Endothelial cell of umbilical vein (primary cell): ENCODE measurements at regions not wholly inside any gene's neighbourhood (a gene's known extent, or its start where the extent isn't known, plus 50 kb on each side); places are given as distances from the start of the nearest gene placed in this dataset.

Experiments used
- BruUV-seq: library from RNA; stranded (reverse); fragments of 400-500 nt; replicated peaks from 2 replicates; lab custom pipeline; 2021; lab: Mats Ljungman, UMichigan
- CTCF ChIA-PET: fragments of 300-600, 350-600 bp; sonication (Branson Sonifier 250); formaldehyde crosslinking; loops from one replicate; lab custom pipeline; 2021; ENCODE audit warnings: antibody characterized with exemption, inconsistent platforms; lab: Charles Lee
- POLR2A ChIA-PET: fragments of 300-600, 350-600 bp; sonication (Branson Sonifier 250); formaldehyde crosslinking; loops from one replicate; lab custom pipeline; 2021; ENCODE audit warnings: antibody characterized with exemption, inconsistent platforms; lab: Charles Lee
- DNase-seq: peaks from one replicate; pipeline ENCODE4 v3.0.0-alpha.2; 2011; ENCODE audit warnings: low read depth, low spot score
- FAIRE-seq: peaks from 2 replicates; lab custom pipeline; 2011; peaks lifted over from hg19 to GRCh38; lab: Jason Lieb, UNC
- H2AFZ ChIP-seq: 2 replicates; pipeline ENCODE4 v1.6.0; 2012; ENCODE audit warnings: low read depth, low read length, control low read depth, inconsistent platforms
- H3K27ac ChIP-seq: 2 replicates; pipeline ENCODE4 v1.5.1; 2011; ENCODE audit warnings: low read depth, mild to moderate bottlenecking, control low read depth, low read length, moderate library complexity; ENCODE audit not compliant: insufficient read depth
- H3K27me3 ChIP-seq, 2 experiments: 2 replicates each; pipeline versions ENCODE4 v1.6.0 to v1.6.1; 2011; ENCODE audit warnings: low read length in 2 of 2, mixed read lengths in 1 of 2; ENCODE audit not compliant: control insufficient read depth in 2 of 2, insufficient read depth in 2 of 2
- H3K36me3 ChIP-seq, 2 experiments: 2 replicates in 1 of 2; 3 replicates in 1 of 2; pipeline ENCODE4 v1.5.1; 2011; ENCODE audit warnings: low read length in 2 of 2, mild to moderate bottlenecking in 1 of 2, moderate library complexity in 1 of 2; ENCODE audit not compliant: control insufficient read depth in 2 of 2, insufficient read depth in 2 of 2; ENCODE audit errors: extremely low read depth in 1 of 2
- H3K4me1 ChIP-seq: 3 replicates; pipeline ENCODE4 v1.5.1; 2011; ENCODE audit warnings: mild to moderate bottlenecking, low read length; ENCODE audit not compliant: control insufficient read depth, insufficient read depth; ENCODE audit errors: extremely low read depth
- H3K4me2 ChIP-seq: 2 replicates; pipeline ENCODE4 v1.6.1; 2011; ENCODE audit warnings: low read length, control low read depth, mixed read lengths; ENCODE audit not compliant: insufficient read depth
- H3K4me3 ChIP-seq, 3 experiments: fragments of 200-600 bp in 1 of 3; sonication (generic), shearing (Covaris generic) in 1 of 3; replicated peaks in 1 of 3; 2 replicates each; pipeline ENCODE4 v1.5.1; 2011 to 2016; ENCODE audit warnings: control low read depth in 3 of 3, low read length in 3 of 3, mild to moderate bottlenecking in 2 of 3, inconsistent platforms in 1 of 3, low read depth in 1 of 3, moderate library complexity in 1 of 3; ENCODE audit not compliant: insufficient read depth in 1 of 3
- H3K79me2 ChIP-seq: 2 replicates; pipeline ENCODE4 v1.6.0; 2012; ENCODE audit warnings: low read length, inconsistent platforms; ENCODE audit not compliant: control insufficient read depth, insufficient read depth
- H3K9ac ChIP-seq: replicated peaks from 2 replicates; pipeline ENCODE3; 2011; ENCODE audit warnings: low read length, control low read depth; ENCODE audit not compliant: insufficient read depth; ENCODE audit errors: extremely low read depth
- H3K9me1 ChIP-seq: replicated peaks from 3 replicates; pipeline ENCODE4 v1.6.0; 2011; ENCODE audit warnings: mild to moderate bottlenecking, low read length; ENCODE audit not compliant: control insufficient read depth, insufficient read depth; ENCODE audit errors: extremely low read depth
- H3K9me3 ChIP-seq: replicated peaks from 2 replicates; pipeline ENCODE4 v1.5.1; 2012; ENCODE audit warnings: low read length, inconsistent platforms; ENCODE audit not compliant: control insufficient read depth, insufficient read depth
- H4K20me1 ChIP-seq: replicated peaks from 2 replicates; pipeline ENCODE3; 2011; ENCODE audit warnings: mild to moderate bottlenecking, low read length; ENCODE audit not compliant: control insufficient read depth, insufficient read depth; ENCODE audit errors: extremely low read depth
- CTCF ChIP-seq, 2 donors: IDR thresholded peaks; 1 replicate in 1 of 2; 2 replicates in 1 of 2; pipeline ENCODE4 v1.5.1; 2011; ENCODE audit warnings: low read length in 2 of 2, mild to moderate bottlenecking in 2 of 2, moderate library complexity in 2 of 2, control low read depth in 1 of 2, inconsistent platforms in 1 of 2, low read depth in 1 of 2; ENCODE audit not compliant: insufficient read depth in 1 of 2; ENCODE audit errors: extremely low read depth in 1 of 2
- EZH2 ChIP-seq: IDR thresholded peaks from 2 replicates; pipeline ENCODE4 v1.6.1; 2012; ENCODE audit warnings: borderline replicate concordance, low read depth, mild to moderate bottlenecking, moderate library complexity, low read length, inconsistent platforms; ENCODE audit not compliant: severe bottlenecking
- FOS ChIP-seq: IDR thresholded peaks from 2 replicates; pipeline ENCODE4 v1.6.1; 2011; ENCODE audit warnings: mild to moderate bottlenecking, low read length, moderate library complexity, borderline replicate concordance; ENCODE audit not compliant: insufficient read depth
- GATA2 ChIP-seq: IDR thresholded peaks from 2 replicates; pipeline ENCODE4 v1.7.0; 2011; ENCODE audit warnings: low read depth, mild to moderate bottlenecking, moderate library complexity, mixed read lengths, low read length; ENCODE audit not compliant: insufficient read length, insufficient read depth
- JUN ChIP-seq: IDR thresholded peaks from 2 replicates; pipeline ENCODE4 v1.6.1; 2011; ENCODE audit warnings: borderline replicate concordance, low read depth; ENCODE audit not compliant: insufficient read length, insufficient read depth
- MAX ChIP-seq: IDR thresholded peaks from 2 replicates; pipeline ENCODE4 v1.6.1; 2011; ENCODE audit not compliant: insufficient read depth, insufficient read length
- MYC ChIP-seq: IDR thresholded peaks from one replicate; pipeline ENCODE4 v1.6.1; 2011; ENCODE audit warnings: mild to moderate bottlenecking, low read depth, low read length
- POLR2A ChIP-seq: IDR thresholded peaks from 2 replicates; pipeline ENCODE4 v1.6.1; 2012; ENCODE audit warnings: low read depth, mild to moderate bottlenecking, control low read depth, low read length
- POLR2AphosphoS5 ChIP-seq: IDR thresholded peaks from 2 replicates; pipeline ENCODE4 v1.6.1; 2012; ENCODE audit warnings: low read depth, mild to moderate bottlenecking, control low read depth, low read length, moderate library complexity; ENCODE audit not compliant: insufficient read depth
- dilution Hi-C: fragments of 300-500 bp; cut with MboI; formaldehyde crosslinking; loops from one replicate; pipeline ENCODE4 v1.15.0; 2019; ENCODE audit warnings: low sequenced_read_pairs; ENCODE audit not compliant: extremely low pct_ligation_motif_present
- intact Hi-C: fragments of 100-400 bp; cut with micrococcal nuclease; formaldehyde crosslinking; loops from one replicate; pipeline ENCODE4 v1.10.0; 2022

GRCh38 chr3:135885885-135886284 is 79.6 kb upstream of the PPP2R3A start:
- dilution Hi-C loops, result no loop called here
- H4K20me1 ChIP-seq, result no peaks in the 10 kb centered on the region
- ChIA-PET CTCF (interaction anchor here (2.4 kb wide), 1 partner anchor 1091 kb away, joined by 23 read pairs; the partner anchor contains the start of gene EPHB1), POLR2A (no interaction called here)
- no peaks in the 10 kb centered on the region for H3K9me3 ChIP-seq
- no peaks in the 10 kb centered on the region for H3K27me3 ChIP-seq
- no peak overlapping the region for H2AFZ ChIP-seq
- no TSS peak for BruUV-seq
- intact Hi-C loops, result no loop called here
- H3K4me3 ChIP-seq, result no peak overlapping the region
- H3K27ac ChIP-seq, result no peak overlapping the region
- H3K36me3 ChIP-seq, result no peaks in the 10 kb centered on the region
- H3K9ac ChIP-seq, result no peak overlapping the region
- no peaks in the 10 kb centered on the region for H3K9me1 ChIP-seq
- no peaks in the 10 kb centered on the region for H3K79me2 ChIP-seq
- FAIRE-seq (no peak), DNase-seq (no peak)
- no peak for TF ChIP-seq CTCF (IDR thresholded peaks at IDR 0.05; ENCODE audit: extremely low read depth in 1 of 2, insufficient read depth in 1 of 2, low read depth in 1 of 2, low read length in 2 of 2)
- TF ChIP-seq POLR2A, result no peak
- no peak for TF ChIP-seq POLR2AphosphoS5
- no peak for TF ChIP-seq EZH2
- TF ChIP-seq FOS, result no peak
- no peak overlapping the region for H3K4me2 ChIP-seq
- no peaks in the 10 kb centered on the region for H3K4me1 ChIP-seq

- H3K36me3 ChIP-seq, result no peaks in the 10 kb centered on the region
- H3K79me2 ChIP-seq, result no peaks in the 10 kb centered on the region
- H3K27ac ChIP-seq, result no peak overlapping the region
- H4K20me1 ChIP-seq, result no peaks in the 10 kb centered on the region
- dilution Hi-C loops (no loop called here), intact Hi-C loops (no loop called here)
- ChIA-PET POLR2A (no interaction called here), CTCF (interaction anchor here (1.4 kb wide), 1 partner anchor 1092 kb away, joined by 3 read pairs; the partner anchor contains the start of gene EPHB1)
- FAIRE-seq (no peak), DNase-seq (no peak)
- no peak overlapping the region for H3K9ac ChIP-seq
- H2AFZ ChIP-seq, result no peak overlapping the region
- H3K9me1 ChIP-seq, result no peaks in the 10 kb centered on the region
- TF ChIP-seq POLR2AphosphoS5 (no peak), CTCF (IDR thresholded peaks at IDR 0.05; ENCODE audit: extremely low read depth in 1 of 2, insufficient read depth in 1 of 2, low read depth in 1 of 2, low read length in 2 of 2) (no peak), FOS (no peak), GATA2 (no peak), POLR2A (no peak), MYC (no peak), MAX (no peak), JUN (no peak), EZH2 (no peak)
- H3K9me3 ChIP-seq, result no peaks in the 10 kb centered on the region
- BruUV-seq, result no TSS peak
- no peak overlapping the region for H3K4me2 ChIP-seq
- no peaks in the 10 kb centered on the region for H3K4me1 ChIP-seq
- no peaks in the 10 kb centered on the region for H3K27me3 ChIP-seq
- H3K4me3 ChIP-seq, result no peak overlapping the region
Measured at GRCh38 chr3:135887220-135887619, 78.3 kb upstream of the PPP2R3A start.
